Sigmoid colon (tissue), 6 donors: ENCODE measurements at regions not wholly inside any gene's neighbourhood (a gene's known extent, or its start where the extent isn't known, plus 50 kb on each side); places are given as distances from the start of the nearest gene placed in this dataset.

Experiments used
- DNase-seq: peaks from one replicate; pipeline ENCODE4 v3.0.0-alpha.2; 2019
- H3K27ac ChIP-seq, 4 donors: fragments of 200-600 bp; sonication (generic); one replicate each; pipeline ENCODE4 v1.5.1; 2016 to 2019; ENCODE audit warnings: mild to moderate bottlenecking in 1 of 4
- H3K27me3 ChIP-seq, 3 donors: fragments of 200-600 bp; sonication (generic); one replicate each; pipeline ENCODE4 v1.5.1; 2019; ENCODE audit warnings: mild to moderate bottlenecking in 1 of 3
- H3K36me3 ChIP-seq, 4 donors: fragments of 200-600 bp; sonication (generic); one replicate each; pipeline ENCODE4 v1.5.1; 2016 to 2019
- H3K4me1 ChIP-seq, 4 donors: fragments of 200-600 bp; sonication (generic); one replicate each; pipeline ENCODE4 v1.5.1; 2017 to 2019
- H3K4me3 ChIP-seq, 4 donors: fragments of 200-600 bp; sonication (generic); one replicate each; pipeline ENCODE4 v1.5.1; 2017 to 2019; ENCODE audit warnings: mild to moderate bottlenecking in 2 of 4, moderate library complexity in 1 of 4
- H3K9me3 ChIP-seq, 4 donors: fragments of 200-600 bp in 3 of 4; sonication (generic) in 3 of 4; one replicate each; pipeline versions ENCODE4 v1.5.1 to v1.6.1; 2013 to 2019
- CTCF ChIP-seq, 4 experiments: fragments of 450-650 bp in 3 of 4; fragments of 200-600 bp in 1 of 4; IDR thresholded peaks; one replicate each; pipeline ENCODE4 v1.5.1; 2016 to 2019; ENCODE audit warnings: antibody characterized with exemption in 4 of 4, mild to moderate bottlenecking in 3 of 4, moderate library complexity in 2 of 4
- EP300 ChIP-seq, 4 donors: sonication (generic); formaldehyde crosslinking; IDR thresholded peaks; one replicate each; pipeline ENCODE4 v1.6.1; 2017; ENCODE audit warnings: antibody characterized with exemption in 4 of 4
- POLR2A ChIP-seq, 2 donors: fragments of 450-650 bp; IDR thresholded peaks; one replicate each; pipeline ENCODE4 v1.6.1; 2016; ENCODE audit warnings: antibody characterized with exemption in 2 of 2, mild to moderate bottlenecking in 2 of 2, moderate library complexity in 2 of 2
- POLR2AphosphoS5 ChIP-seq, 4 donors: sonication (generic); formaldehyde crosslinking; IDR thresholded peaks; one replicate each; pipeline ENCODE4 v1.6.1; 2017; ENCODE audit warnings: antibody characterized with exemption in 4 of 4
- WGBS, 2 donors: extraction: QIAGEN DNeasy Blood & Tissue Kit; methylation state at CpG; one replicate each; pipeline ENCODE4 v1.1.7; 2013; 5-methylcytosine and 5-hydroxymethylcytosine counted together
- intact Hi-C: fragments of 100-400 bp; cut with DNase I; formaldehyde crosslinking; loops from one replicate; pipeline ENCODE4 v1.15.1; 2023
- donor health status: healthy with polysubstance abuse.
- donor health status: healthy.

GRCh38 chr4:92182736-92183407 lies 120.9 kb upstream of the GRID2 start:
- Histone ChIP-seq H3K27ac (no peak overlapping the region), H3K36me3 (no peaks in the 10 kb centered on the region), H3K4me3 (no peak overlapping the region), H3K27me3 (no peaks in the 10 kb centered on the region), H3K4me1 (no peaks in the 10 kb centered on the region), H3K9me3 (no peaks in the 10 kb centered on the region)
- intact Hi-C loops: no loop called here
- TF ChIP-seq POLR2AphosphoS5 (IDR thresholded peaks at IDR 0.05) (no peak), EP300 (IDR thresholded peaks at IDR 0.05) (no peak), CTCF (IDR thresholded peaks at IDR 0.05) (no peak), POLR2A (IDR thresholded peaks at IDR 0.05) (no peak)
- peak; percentile 55 for DNase-seq
- WGBS, 2 donors: 96% methylated on average over 33 of the region's 33 CpGs

- Histone ChIP-seq H3K36me3 (no peaks in the 10 kb centered on the region), H3K27ac (no peak overlapping the region), H3K4me3 (no peak overlapping the region), H3K9me3 (no peaks in the 10 kb centered on the region), H3K4me1 (no peaks in the 10 kb centered on the region), H3K27me3 (no peaks in the 10 kb centered on the region)
- 95 to 96% methylated on average over 13 of the region's 13 CpGs for WGBS, 2 donors
- TF ChIP-seq POLR2A (IDR thresholded peaks at IDR 0.05) (no peak), POLR2AphosphoS5 (IDR thresholded peaks at IDR 0.05) (no peak), EP300 (IDR thresholded peaks at IDR 0.05) (no peak), CTCF (IDR thresholded peaks at IDR 0.05) (no peak)
- intact Hi-C loops: no loop called here
- no peak for DNase-seq
These were observed 119.9 kb upstream of the GRID2 start for GRCh38 chr4:92183825-92184224.

DNA sequence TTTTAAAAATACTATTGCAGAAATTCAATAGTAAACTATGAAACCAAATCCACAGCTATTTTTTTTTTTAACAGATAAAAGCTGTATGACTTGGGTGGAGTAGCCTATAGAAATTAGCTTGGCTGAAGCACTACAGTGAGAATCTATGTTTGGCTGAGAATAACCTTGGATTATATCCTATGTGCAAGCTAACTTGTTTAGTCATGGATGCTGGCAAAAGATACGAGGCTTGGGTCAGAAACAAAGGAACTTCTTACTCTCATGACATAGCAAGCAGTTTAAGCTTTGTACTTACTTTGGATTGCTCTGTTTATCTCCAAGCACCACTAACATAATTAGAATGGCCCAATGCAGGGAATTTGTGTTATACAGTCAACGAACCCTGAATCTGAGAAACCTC lies 119.2 kb upstream of the GRID2 start:
- 75 to 87% methylated on average over 2 of the region's 2 CpGs for WGBS, 2 donors
- no peaks in the 10 kb centered on the region for H3K9me3 ChIP-seq
- intact Hi-C loops: no loop called here
- no peak for TF ChIP-seq CTCF (IDR thresholded peaks at IDR 0.05)
- TF ChIP-seq POLR2A (IDR thresholded peaks at IDR 0.05): no peak
- TF ChIP-seq EP300 (IDR thresholded peaks at IDR 0.05): no peak
- TF ChIP-seq POLR2AphosphoS5 (IDR thresholded peaks at IDR 0.05): no peak
- H3K4me1 ChIP-seq: no peaks in the 10 kb centered on the region
- no peak overlapping the region for H3K27ac ChIP-seq
- H3K4me3 ChIP-seq: no peak overlapping the region
- no peaks in the 10 kb centered on the region for H3K36me3 ChIP-seq
- no peaks in the 10 kb centered on the region for H3K27me3 ChIP-seq
- no peak for DNase-seq

DNA sequence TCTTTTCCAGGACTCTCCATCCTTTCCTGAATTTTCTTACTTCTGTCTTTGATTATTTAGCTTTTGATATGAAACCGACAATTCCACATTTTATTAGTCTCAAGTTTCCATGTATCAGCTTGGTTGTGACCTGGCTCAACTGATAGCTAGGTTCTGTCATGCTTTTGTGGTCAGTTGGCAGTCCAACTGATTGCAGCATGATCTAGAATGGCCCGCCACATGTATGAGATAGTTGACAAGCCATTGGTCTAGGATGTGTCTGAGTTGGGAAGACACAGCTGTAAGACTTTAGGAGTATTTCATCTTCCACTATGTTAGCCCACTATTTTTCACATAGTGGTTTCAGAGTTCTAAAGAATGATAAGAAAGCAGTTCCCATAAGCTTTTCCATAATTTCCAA lies 117.5 kb upstream of the GRID2 start:
- Histone ChIP-seq H3K9me3 (no peaks in the 10 kb centered on the region), H3K27ac (no peak overlapping the region), H3K27me3 (no peaks in the 10 kb centered on the region), H3K4me1 (no peaks in the 10 kb centered on the region), H3K36me3 (no peaks in the 10 kb centered on the region), H3K4me3 (no peak overlapping the region)
- 90 to 92% methylated on average over 2 of the region's 2 CpGs for WGBS, 2 donors
- TF ChIP-seq POLR2A (IDR thresholded peaks at IDR 0.05) (no peak), EP300 (IDR thresholded peaks at IDR 0.05) (no peak), POLR2AphosphoS5 (IDR thresholded peaks at IDR 0.05) (no peak), CTCF (IDR thresholded peaks at IDR 0.05) (no peak)
- DNase-seq: no peak
- intact Hi-C loops: no loop called here

DNA sequence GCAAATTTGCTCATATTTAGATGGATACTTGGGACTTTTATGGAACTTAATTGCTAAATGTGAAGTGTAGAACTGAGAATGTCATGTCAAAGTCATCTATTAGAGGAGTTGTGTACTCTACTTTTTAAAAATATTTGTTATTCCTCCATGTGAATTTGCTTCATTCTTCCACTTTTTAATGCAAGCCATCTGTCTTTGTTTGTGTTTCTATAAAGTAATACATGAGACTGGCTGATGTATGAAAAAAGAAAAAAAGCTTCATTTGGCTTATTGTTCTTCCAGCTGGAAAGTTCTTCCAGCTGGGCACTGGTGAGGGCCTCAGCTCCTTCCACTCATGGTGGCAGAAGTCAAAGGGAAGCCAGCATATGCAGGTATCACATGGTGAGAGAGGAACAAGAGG lies 114.6 kb upstream of the GRID2 start:
- no peaks in the 10 kb centered on the region for H3K27me3 ChIP-seq
- H3K27ac ChIP-seq: no peak overlapping the region
- no peaks in the 10 kb centered on the region for H3K4me1 ChIP-seq
- intact Hi-C loops: no loop called here
- TF ChIP-seq POLR2A (IDR thresholded peaks at IDR 0.05): no peak
- TF ChIP-seq CTCF (IDR thresholded peaks at IDR 0.05): no peak
- TF ChIP-seq EP300 (IDR thresholded peaks at IDR 0.05): no peak
- TF ChIP-seq POLR2AphosphoS5 (IDR thresholded peaks at IDR 0.05): no peak
- no peaks in the 10 kb centered on the region for H3K9me3 ChIP-seq
- H3K36me3 ChIP-seq: no peaks in the 10 kb centered on the region
- DNase-seq: no peak
- H3K4me3 ChIP-seq: no peak overlapping the region
